ENCODE measurements at regions not wholly inside any gene's neighbourhood (a gene's known extent, or its start where the extent isn't known, plus 50 kb on each side); places are given as distances from the start of the nearest gene placed in this dataset.
"Not testable (repeated sequence)": the region's sequence is repeated elsewhere in the genome, so short reads cannot be mapped to it uniquely, and the experiment has no call there.

DNA sequence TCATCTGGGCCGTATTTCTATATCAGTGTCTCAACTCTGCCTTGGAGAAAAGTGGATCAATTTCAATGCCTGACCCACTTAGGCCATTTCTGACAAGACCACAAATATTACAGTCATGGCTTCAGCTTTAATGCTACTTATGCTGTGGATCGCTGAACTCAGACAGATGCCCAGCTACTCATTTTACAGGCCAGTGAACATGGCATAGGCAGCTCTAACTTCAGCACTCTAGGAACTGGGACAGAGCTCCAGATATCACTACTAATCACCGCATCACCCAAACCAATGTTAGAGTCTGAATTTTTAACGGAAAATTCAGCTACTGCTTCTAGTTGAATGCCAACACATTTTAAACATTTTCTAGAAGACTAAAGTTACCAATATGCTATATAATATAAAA lies 809.6 kb upstream of the FRG1 start:
- no peak for DNase-seq (ENCODE audit: low read depth, low spot score)
- POLR2A ChIA-PET, result no interaction called here
- TF ChIP-seq, protein P1, sequence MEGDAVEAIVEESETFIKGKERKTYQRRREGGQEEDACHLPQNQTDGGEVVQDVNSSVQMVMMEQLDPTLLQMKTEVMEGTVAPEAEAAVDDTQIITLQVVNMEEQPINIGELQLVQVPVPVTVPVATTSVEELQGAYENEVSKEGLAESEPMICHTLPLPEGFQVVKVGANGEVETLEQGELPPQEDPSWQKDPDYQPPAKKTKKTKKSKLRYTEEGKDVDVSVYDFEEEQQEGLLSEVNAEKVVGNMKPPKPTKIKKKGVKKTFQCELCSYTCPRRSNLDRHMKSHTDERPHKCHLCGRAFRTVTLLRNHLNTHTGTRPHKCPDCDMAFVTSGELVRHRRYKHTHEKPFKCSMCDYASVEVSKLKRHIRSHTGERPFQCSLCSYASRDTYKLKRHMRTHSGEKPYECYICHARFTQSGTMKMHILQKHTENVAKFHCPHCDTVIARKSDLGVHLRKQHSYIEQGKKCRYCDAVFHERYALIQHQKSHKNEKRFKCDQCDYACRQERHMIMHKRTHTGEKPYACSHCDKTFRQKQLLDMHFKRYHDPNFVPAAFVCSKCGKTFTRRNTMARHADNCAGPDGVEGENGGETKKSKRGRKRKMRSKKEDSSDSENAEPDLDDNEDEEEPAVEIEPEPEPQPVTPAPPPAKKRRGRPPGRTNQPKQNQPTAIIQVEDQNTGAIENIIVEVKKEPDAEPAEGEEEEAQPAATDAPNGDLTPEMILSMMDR (IDR thresholded peaks at IDR 0.05; ENCODE audit: insufficient read depth, low read length, missing control alignments), result no peak
- no peak overlapping the region for H3K4me3 ChIP-seq (ENCODE audit: low read depth, low read length)
- CTCF ChIA-PET, result interaction anchor here (1.3 to 1.4 kb wide), 2 partner anchors 10 to 71 kb away, joined by 3 to 5 read pairs; no protein-coding TSS in a partner anchor

- CTCF ChIA-PET, result no interaction called here
- TF ChIP-seq, protein P1 (IDR thresholded peaks at IDR 0.05; ENCODE audit: insufficient read depth, low read length, missing control alignments), result no peak
- no peak overlapping the region for H3K4me3 ChIP-seq (ENCODE audit: low read depth, low read length)
- DNase-seq (ENCODE audit: low read depth, low spot score), result no peak
- POLR2A ChIA-PET, result no interaction called here
Observed at GRCh38 chr4:189136462-189136861, 804.2 kb upstream of the FRG1 start.

- no peak overlapping the region for H3K4me3 ChIP-seq (ENCODE audit: low read depth, low read length)
- DNase-seq (ENCODE audit: low read depth, low spot score), result no peak
- ChIA-PET POLR2A (no interaction called here), CTCF (no interaction called here)
- TF ChIP-seq, protein P1 (IDR thresholded peaks at IDR 0.05; ENCODE audit: insufficient read depth, low read length, missing control alignments), result no peak
Observed at GRCh38 chr4:189143263-189143952, 797.3 kb upstream of the FRG1 start.

DNA sequence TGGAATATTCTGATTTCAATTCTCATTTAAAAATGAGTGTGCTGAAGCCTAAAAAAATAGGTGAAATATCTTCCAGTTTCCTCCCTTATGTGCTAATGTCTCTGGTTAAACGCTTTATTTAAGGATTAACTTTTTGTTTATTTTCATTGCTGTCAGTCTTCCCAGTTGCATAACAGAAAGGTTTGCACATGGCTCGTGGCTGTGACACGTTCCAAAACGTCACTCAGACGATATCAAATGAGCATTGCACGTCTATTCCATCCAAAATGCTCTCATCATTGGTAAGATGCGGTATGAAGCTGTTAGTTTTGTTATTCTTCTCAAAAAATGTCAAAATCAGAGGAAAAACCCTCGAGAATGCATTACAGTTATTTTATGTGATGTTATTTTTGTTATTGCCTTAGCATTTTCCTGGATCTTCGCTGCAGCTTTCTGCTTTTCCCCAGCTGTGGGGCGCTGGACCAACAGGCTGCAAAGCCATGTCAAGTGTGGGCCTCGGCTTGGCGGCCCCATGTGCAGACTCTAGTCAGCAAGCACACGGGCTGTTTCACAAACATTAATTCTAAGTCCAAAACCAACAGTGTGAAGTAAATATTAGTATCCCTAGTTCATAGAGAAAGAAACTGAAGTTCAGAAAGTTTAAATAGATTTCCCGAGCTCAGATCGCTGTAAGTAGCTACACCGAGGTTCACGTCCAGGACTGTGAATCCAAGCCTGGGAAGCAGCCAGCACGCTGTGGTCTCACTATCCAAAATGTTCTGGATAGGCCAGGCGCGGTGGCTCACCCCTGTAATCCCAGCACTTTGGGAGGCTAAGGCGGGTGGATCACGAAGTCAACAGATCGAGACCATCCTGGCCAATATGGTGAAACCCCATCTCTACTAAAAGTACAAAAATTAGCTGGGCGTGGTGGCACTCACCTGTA lies 793.4 kb upstream of the FRG1 start:
- DNase-seq (ENCODE audit: low read depth, low spot score), result no peak
- TF ChIP-seq, protein P1 (IDR thresholded peaks at IDR 0.05; ENCODE audit: insufficient read depth, low read length, missing control alignments), result no peak
- POLR2A ChIA-PET, result no interaction called here
- CTCF ChIA-PET, result interaction anchor here (1.4 kb wide), 1 partner anchor 23 kb away, joined by 5 read pairs; no protein-coding TSS in a partner anchor
- no peak overlapping the region for H3K4me3 ChIP-seq (ENCODE audit: low read depth, low read length)

- CTCF ChIA-PET; H3K4me3 ChIP-seq (ENCODE audit: low read depth, low read length); DNase-seq (ENCODE audit: low read depth, low spot score); POLR2A ChIA-PET: not testable (repeated sequence)
Observed at GRCh38 chr4:189155083-189155482, 785.6 kb upstream of the FRG1 start.

DNA sequence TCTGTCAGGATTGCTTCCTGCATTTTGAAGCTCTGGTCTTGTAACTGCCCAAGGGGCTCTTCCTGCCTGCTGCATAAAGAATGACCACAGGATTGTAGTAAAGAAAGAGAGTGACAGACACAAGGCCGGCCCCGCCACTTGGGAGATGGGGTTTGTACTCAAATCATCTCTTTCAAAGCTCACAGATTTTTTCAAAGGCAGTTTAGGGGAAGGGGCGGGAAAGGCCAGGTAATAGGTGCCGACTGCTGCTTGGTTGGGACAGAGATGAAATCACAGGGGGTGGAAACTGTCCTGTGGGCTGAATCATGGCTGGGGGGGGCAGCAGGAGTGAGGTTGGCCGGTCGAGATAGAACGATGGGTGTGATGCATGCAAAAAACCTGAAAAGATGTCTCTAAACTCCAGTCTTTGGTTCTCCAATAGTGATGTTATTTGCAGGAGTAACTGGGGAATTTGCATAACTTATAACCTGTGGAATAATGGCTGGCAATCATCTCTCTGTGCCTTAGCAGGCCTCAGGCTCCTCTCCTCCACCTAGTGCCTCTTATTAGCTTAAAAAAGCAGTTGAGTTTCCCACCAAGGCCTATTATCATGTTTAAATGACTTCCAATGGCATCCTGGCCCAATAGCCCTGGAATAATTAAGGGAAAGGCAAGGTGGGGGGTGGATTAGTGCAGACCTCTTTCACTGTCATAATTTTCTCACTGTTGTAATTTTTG lies 778.4 kb upstream of the FRG1 start:
- H3K4me3 ChIP-seq (ENCODE audit: low read depth, low read length), result no peak overlapping the region
- DNase-seq (ENCODE audit: low read depth, low spot score), result no peak
- ChIA-PET POLR2A (no interaction called here), CTCF (no interaction called here)
- TF ChIP-seq, protein P1 (IDR thresholded peaks at IDR 0.05; ENCODE audit: insufficient read depth, low read length, missing control alignments), result no peak
